ENCODE measurements at regions not wholly inside any gene's neighbourhood (a gene's known extent, or its start where the extent isn't known, plus 50 kb on each side); places are given as distances from the start of the nearest gene placed in this dataset.

DNA sequence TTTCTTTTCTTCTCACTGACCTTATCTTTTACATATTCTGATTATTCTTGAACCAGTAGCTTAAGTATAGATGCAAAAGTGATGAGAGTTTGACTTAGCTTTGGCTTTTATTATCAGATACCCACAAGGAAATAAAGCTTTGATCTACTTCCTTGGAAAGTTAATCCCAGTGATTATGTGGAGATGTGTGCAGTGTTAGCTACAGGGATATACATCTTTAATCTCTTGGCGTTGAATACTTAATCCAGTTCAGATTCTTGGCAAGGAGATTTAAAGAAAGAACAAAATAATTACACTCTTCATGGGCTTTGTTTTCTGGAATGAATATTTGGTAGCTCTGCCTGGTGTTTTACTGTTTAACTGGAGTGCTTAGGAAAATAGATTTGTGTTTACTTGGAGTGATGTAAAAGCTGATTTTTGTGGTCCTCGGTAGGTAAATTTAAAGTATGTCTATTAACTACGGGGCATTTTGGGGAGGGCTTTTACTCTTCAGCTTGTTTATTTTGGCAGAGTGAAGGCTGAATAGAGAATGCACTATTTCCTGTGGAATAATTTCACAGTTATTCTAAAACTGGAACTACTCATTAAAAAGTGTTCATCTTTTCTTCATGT is 150.1 kb upstream of the LRIG3 start:
- TF ChIP-seq, protein P1, sequence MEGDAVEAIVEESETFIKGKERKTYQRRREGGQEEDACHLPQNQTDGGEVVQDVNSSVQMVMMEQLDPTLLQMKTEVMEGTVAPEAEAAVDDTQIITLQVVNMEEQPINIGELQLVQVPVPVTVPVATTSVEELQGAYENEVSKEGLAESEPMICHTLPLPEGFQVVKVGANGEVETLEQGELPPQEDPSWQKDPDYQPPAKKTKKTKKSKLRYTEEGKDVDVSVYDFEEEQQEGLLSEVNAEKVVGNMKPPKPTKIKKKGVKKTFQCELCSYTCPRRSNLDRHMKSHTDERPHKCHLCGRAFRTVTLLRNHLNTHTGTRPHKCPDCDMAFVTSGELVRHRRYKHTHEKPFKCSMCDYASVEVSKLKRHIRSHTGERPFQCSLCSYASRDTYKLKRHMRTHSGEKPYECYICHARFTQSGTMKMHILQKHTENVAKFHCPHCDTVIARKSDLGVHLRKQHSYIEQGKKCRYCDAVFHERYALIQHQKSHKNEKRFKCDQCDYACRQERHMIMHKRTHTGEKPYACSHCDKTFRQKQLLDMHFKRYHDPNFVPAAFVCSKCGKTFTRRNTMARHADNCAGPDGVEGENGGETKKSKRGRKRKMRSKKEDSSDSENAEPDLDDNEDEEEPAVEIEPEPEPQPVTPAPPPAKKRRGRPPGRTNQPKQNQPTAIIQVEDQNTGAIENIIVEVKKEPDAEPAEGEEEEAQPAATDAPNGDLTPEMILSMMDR (conservative IDR thresholded peaks at IDR 0.05; ENCODE audit: low read length), result no peak
- DNase-seq (ENCODE audit: low read depth), result no peak
- H3K4me3 ChIP-seq (ENCODE audit: low read length), result no peak overlapping the region

DNA sequence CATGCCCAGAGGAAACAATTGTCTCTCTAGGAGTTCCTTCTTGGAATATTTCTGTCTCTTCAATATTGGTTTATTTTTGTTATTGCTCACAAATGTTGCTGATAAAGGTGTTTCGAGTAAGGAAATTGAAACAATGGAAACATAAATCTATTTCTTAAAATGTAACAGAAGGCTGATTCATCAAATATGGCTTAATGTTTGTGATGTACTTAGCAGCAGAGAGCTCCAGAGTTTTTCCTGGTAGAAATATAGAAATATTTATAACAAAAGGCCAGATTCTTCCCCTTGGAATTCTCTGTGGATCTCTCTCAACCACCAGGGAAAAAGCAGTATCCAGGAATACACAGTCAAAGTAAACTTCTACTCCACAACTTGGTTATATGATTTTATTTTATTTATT is 149.2 kb upstream of the LRIG3 start:
- TF ChIP-seq, protein P1 (conservative IDR thresholded peaks at IDR 0.05; ENCODE audit: low read length), result no peak
- H3K4me3 ChIP-seq (ENCODE audit: low read length), result no peak overlapping the region
- DNase-seq (ENCODE audit: low read depth), result no peak

DNA sequence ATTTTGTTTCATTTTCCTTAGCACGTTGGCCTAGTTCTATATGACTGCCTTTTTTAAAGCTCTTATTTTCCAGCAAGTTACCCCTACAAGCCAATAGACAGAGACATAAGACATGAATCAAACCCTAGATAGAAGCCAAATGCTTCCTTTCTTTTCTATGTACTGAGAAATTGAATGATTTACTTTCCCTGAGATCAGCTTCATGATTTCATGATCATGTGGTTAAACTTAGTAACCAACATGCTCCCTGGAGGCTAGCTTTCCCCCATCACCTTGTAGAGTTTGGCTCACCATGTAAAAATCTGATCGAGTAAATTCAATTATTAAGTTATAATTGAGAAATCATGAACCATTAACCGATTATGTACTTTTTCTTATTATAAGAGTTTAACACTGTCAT is 148.1 kb upstream of the LRIG3 start:
- H3K4me3 ChIP-seq (ENCODE audit: low read length), result no peak overlapping the region
- TF ChIP-seq, protein P1 (conservative IDR thresholded peaks at IDR 0.05; ENCODE audit: low read length), result no peak
- DNase-seq (ENCODE audit: low read depth), result no peak

DNA sequence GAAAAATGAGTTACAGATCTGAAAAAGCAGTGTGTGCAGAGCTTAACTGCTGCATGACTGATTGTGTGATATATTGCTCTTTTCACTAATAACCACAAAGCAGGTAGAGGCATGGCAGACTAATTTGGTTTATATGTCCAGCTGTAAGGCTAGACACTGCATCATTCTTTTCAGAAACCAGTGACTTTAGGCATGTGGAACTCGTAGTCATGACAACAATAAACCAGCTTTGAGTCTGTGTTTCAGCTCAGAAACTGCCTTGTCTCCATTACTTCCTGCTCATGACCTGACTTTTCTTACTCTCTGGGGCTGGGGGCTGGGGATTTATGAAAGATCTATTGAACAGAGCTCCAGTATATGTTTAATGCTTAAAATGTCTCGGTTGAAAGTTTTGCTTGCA is 146.8 kb upstream of the LRIG3 start:
- DNase-seq (ENCODE audit: low read depth), result peak; percentile 72

DNA sequence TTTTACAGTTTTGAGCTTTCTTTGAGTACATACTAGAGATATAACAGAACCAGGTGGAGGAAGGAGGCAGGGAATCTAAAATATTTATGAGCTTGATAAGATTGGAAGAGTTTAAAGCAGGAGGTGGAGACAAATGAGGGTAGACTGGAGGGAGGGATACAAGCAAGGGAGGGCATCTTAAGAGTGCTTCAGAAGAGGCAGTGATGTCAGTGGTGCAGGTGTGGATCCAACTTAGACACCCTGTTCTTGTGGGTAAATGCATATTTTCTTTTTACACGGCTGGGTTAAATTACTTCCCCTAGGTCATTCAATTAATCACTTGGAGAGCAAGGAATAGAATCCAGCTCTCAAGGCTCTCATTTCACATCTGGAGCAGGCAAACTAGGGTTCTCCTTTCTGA is 146.1 kb upstream of the LRIG3 start:
- TF ChIP-seq, protein P1 (conservative IDR thresholded peaks at IDR 0.05; ENCODE audit: low read length), result no peak
- DNase-seq (ENCODE audit: low read depth), result no peak
- no peak overlapping the region for H3K4me3 ChIP-seq (ENCODE audit: low read length)

More for the DNA sequence above, 146.8 kb upstream of the LRIG3 start:
- H3K4me3 ChIP-seq (ENCODE audit: low read length), result no peak overlapping the region
- TF ChIP-seq, protein P1 (conservative IDR thresholded peaks at IDR 0.05; ENCODE audit: low read length), result no peak

DNA sequence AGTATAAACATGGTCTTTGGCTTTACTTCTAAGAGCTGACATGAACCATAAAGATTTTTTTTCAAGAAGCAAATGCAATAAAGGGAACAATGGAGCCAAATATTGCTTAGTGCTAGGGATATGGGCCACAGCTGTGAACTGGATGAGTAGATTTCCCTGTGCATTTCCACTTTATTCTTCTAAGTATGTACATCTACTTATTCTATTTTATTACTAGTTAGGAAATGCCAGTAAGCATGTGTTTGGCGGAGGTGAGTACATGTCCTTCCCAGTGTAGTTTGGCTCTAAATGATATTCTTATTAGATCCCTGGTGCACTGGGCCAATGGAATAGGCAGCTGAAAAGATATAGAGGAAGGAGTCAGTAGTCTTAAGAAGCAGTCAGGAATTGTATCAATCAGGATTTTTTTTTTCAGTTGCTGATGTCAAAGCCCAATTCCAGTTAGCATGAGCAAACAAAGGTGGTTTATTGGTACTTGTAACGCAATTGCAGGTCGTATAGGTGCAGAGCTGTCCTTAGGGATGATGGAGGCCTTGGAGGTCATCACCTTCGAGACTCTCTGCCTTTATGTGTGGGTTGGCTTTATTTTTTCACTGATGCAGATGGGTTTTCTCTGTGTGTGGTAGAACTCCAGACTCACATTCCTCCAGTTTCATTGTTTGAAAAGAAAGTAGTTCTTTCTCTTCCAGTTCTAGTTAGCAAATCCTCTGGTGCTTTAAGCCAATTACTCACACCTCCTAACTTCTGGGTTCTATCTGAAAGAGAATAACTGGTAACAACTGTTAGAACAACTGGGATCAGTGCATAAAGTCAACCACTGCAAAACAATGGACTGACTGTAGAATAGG is 139.0 kb upstream of the LRIG3 start:
- DNase-seq (ENCODE audit: low read depth), result no peak
- no peak overlapping the region for H3K4me3 ChIP-seq (ENCODE audit: low read length)
- TF ChIP-seq, protein P1 (conservative IDR thresholded peaks at IDR 0.05; ENCODE audit: low read length), result no peak

DNA sequence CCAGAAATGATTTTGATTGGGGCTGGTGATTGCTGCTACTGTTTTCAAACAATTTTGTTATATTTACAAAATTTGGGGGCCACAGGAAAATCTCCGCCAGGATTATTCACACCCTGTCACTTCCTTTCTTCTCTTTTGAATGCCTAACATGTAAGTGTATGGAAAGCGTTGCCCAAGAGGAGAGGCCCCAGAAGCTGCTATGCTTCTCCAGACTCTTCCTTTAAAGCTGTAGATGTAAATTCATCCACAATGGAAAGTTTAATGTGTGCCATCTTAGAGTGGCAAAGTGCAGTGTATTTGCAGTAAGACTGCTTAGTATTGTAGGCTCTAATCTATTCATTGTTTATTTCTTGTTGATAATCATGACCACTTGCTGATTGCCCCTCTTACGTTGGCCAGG is 136.7 kb upstream of the LRIG3 start:
- no peak overlapping the region for H3K4me3 ChIP-seq (ENCODE audit: low read length)
- DNase-seq (ENCODE audit: low read depth), result no peak
- TF ChIP-seq, protein P1 (conservative IDR thresholded peaks at IDR 0.05; ENCODE audit: low read length), result no peak

Data from AG10803 (cell line).